ENCODE measurements at regions not wholly inside any gene's neighbourhood (a gene's known extent, or its start where the extent isn't known, plus 50 kb on each side); places are given as distances from the start of the nearest gene placed in this dataset.

- TF ChIP-seq, protein P1, sequence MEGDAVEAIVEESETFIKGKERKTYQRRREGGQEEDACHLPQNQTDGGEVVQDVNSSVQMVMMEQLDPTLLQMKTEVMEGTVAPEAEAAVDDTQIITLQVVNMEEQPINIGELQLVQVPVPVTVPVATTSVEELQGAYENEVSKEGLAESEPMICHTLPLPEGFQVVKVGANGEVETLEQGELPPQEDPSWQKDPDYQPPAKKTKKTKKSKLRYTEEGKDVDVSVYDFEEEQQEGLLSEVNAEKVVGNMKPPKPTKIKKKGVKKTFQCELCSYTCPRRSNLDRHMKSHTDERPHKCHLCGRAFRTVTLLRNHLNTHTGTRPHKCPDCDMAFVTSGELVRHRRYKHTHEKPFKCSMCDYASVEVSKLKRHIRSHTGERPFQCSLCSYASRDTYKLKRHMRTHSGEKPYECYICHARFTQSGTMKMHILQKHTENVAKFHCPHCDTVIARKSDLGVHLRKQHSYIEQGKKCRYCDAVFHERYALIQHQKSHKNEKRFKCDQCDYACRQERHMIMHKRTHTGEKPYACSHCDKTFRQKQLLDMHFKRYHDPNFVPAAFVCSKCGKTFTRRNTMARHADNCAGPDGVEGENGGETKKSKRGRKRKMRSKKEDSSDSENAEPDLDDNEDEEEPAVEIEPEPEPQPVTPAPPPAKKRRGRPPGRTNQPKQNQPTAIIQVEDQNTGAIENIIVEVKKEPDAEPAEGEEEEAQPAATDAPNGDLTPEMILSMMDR (IDR thresholded peaks at IDR 0.05; ENCODE audit: insufficient read depth, low read depth, low read length): no peak
- DNase-seq (ENCODE audit: low read depth): no peak
These were observed 323.6 kb downstream of the SOX2 start for GRCh38 chr3:182035324-182035723.

GRCh38 chr3:182036382-182036781 lies 324.7 kb downstream of the SOX2 start:
- H3K4me3 ChIP-seq (ENCODE audit: low read depth, low read length): no peak overlapping the region
- no peak for DNase-seq (ENCODE audit: low read depth)
- TF ChIP-seq, protein P1 (IDR thresholded peaks at IDR 0.05; ENCODE audit: insufficient read depth, low read depth, low read length): no peak

More at GRCh38 chr3:182035324-182035723, 323.6 kb downstream of the SOX2 start:
- H3K4me3 ChIP-seq (ENCODE audit: low read depth, low read length): no peak overlapping the region

- TF ChIP-seq, protein P1 (IDR thresholded peaks at IDR 0.05; ENCODE audit: insufficient read depth, low read depth, low read length): no peak
- DNase-seq (ENCODE audit: low read depth): no peak
- H3K4me3 ChIP-seq (ENCODE audit: low read depth, low read length): no peak overlapping the region
These were observed 330.1 kb downstream of the SOX2 start for GRCh38 chr3:182041668-182042291.

DNA sequence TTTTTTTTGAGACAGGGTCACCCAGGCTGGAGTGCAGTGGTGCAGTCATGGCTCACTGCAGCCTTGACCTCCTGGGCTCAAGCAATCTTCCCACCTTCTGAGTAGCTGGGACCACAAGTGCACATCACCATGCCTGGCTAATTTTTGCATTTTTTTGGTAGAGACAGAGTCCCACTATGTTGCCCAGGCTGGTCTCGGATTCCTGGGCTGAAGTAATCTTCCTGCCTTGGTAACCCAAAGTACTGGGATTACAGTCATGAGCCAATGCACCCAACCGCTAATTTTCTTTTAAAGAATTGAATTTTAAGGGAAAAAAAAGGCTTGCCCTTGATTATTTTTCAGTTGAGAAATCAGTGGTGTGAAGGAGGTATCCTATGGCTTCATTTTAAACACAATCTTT lies 334.0 kb downstream of the SOX2 start:
- DNase-seq (ENCODE audit: low read depth): no peak
- no peak overlapping the region for H3K4me3 ChIP-seq (ENCODE audit: low read depth, low read length)
- TF ChIP-seq, protein P1 (IDR thresholded peaks at IDR 0.05; ENCODE audit: insufficient read depth, low read depth, low read length): no peak

DNA sequence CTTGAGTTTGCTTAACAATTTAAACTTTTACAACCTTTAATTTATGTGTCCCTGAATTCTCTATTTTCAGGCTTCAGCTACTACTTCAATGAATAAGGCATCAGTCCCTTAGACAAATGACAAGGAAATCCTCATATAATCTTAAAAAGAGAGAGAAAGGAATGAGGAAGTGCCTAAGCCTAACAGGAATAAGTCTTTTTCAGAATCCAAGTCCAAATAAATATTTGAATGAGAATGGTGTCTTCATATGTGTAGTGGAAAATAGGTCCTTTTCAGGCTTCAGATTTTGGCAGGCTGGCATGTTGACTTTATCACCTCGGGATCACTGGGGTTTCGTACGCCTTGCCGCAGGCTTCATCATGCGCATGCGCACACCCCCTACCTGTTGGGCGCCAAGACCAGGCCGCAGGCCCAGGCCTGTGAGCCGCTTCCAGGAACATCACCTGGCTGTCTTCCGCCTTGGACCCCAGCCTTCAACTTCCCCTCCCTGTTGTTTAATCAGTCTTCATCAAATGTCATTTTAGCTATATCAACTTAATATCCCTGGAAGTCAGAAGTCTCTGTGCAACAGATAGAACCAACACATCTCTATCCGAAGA lies 334.5 kb downstream of the SOX2 start:
- no peak for DNase-seq (ENCODE audit: low read depth)
- TF ChIP-seq, protein P1 (IDR thresholded peaks at IDR 0.05; ENCODE audit: insufficient read depth, low read depth, low read length): no peak
- H3K4me3 ChIP-seq (ENCODE audit: low read depth, low read length): no peak overlapping the region

DNA sequence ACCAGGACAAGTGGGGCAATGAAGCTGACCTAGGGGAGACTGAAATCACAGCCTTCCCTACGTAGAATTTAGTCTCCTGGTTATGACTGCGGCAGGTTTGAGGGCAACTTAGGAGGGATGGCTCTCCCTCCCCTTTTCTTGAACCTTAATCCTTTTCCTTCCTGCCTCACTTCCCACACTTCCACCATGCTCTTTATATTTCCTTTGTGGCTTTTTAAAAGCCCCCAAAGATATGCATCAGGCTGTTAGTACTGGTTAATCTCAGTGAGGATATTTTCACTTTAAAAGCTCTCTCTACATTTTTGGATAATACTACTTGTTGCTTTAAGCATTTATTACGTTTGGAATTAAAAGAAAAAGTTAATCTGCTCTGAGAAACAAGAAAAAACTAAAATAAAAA lies 339.2 kb downstream of the SOX2 start:
- H3K4me3 ChIP-seq (ENCODE audit: low read depth, low read length): no peak overlapping the region
- DNase-seq (ENCODE audit: low read depth): no peak
- TF ChIP-seq, protein P1 (IDR thresholded peaks at IDR 0.05; ENCODE audit: insufficient read depth, low read depth, low read length): no peak

Data from fibroblast of villous mesenchyme (primary cell).